ENCODE measurements at regions not wholly inside any gene's neighbourhood (a gene's known extent, or its start where the extent isn't known, plus 50 kb on each side); places are given as distances from the start of the nearest gene placed in this dataset.
"Not testable (repeated sequence)": the region's sequence is repeated elsewhere in the genome, so short reads cannot be mapped to it uniquely, and the experiment has no call there.

DNA sequence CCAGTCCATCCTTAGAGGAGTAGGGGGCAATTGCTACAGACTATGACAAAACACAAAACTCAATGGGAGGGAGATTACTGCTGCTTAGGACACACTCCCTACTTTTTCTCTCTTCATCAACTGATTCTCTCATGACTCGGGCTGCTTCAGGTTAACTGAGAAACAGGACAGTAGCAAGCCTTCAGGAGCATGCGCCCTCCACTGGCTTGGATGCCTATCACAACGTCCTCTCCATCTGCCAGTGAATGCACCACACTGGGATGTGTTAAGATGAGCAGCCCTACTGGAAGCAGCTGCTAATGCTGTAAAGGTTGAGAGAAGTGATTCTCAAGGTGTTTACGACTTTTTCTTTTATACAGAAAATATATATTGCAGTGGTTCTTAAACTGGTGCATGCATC, 542.3 kb downstream of the EDEM1 start:
- no peak for DNase-seq (ENCODE audit: low spot score)
- no peak for ATAC-seq

DNA sequence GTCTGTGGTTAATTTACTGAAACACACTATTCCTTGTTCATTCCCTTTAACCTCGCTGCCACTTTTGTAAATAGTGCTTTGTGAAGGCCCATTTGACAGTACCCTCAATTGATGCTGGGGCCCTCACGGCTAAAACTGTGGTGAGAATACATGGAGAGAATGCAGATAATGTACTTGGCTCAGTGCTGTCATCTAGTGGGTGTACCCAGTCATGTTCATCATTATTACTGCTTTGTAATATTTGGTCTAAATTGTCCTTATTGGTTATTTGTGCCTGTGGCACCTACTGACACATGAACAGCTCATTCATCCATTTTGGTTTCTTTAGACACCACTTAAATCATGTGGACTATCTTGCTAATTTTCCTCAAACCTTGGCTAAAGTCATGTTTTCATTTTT, 543.6 kb downstream of the EDEM1 start:
- ATAC-seq = peak; percentile 31
- DNase-seq (ENCODE audit: low spot score) = no peak

DNA sequence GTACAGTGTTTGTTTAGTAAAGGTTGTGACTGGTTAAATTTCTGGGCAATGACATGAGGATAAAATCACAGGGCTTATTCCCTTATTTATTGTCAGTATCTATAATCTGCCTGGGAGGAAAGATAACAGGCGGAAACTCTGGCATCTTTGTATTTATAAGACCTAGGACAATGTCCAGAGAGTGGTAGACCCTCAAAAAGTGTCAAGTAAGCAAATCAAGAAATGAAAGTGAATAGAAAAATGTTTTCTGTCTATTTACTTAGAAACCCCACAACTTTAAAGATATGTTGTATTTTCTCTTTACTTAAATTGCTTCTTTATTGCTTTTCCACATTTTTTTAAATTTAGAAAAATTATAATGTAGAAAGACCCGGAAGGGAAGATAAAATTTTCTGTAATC, 544.6 kb downstream of the EDEM1 start:
- ATAC-seq = no peak
- no peak for DNase-seq (ENCODE audit: low spot score)

DNA sequence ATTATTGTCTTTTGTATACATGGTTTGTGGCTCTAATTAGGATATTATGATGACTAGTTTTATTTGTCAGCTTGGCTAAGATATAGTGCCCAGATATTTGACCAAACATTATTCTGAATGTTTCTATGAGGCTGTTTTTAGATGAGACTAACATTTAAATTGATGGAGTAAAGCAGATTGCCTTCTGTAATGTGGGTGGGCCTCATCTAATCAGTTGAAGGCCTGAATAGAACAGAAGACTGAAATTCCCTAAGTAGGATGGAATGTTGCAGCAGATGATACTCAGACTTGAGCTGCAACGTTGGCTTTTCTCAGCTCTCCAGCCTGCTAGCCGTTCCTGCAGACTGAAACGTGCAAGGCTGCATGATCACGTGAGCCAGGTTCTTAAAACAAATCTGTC, 546.5 kb downstream of the EDEM1 start:
- no peak for DNase-seq (ENCODE audit: low spot score)
- no peak for ATAC-seq

DNA sequence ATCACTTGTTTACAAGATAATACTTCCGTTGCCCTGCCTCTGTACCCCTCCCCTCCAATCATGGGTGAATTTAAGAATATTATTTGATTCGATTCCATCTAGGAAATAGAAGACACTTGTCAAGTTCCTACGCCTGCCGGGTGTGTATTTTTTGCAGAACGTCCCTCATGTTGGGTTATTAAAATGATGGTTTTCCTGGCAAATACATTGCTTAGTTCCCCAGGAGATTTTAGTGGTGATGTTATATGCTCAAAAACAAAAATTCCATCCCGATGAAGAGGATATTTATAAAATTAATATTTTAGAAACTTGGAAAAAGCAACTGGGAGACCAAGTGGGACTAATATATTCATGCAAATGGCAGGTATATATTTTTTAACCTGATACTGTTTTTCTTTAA, 548.4 kb downstream of the EDEM1 start:
- ATAC-seq (no peak), DNase-seq (ENCODE audit: low spot score) (no peak)

DNA sequence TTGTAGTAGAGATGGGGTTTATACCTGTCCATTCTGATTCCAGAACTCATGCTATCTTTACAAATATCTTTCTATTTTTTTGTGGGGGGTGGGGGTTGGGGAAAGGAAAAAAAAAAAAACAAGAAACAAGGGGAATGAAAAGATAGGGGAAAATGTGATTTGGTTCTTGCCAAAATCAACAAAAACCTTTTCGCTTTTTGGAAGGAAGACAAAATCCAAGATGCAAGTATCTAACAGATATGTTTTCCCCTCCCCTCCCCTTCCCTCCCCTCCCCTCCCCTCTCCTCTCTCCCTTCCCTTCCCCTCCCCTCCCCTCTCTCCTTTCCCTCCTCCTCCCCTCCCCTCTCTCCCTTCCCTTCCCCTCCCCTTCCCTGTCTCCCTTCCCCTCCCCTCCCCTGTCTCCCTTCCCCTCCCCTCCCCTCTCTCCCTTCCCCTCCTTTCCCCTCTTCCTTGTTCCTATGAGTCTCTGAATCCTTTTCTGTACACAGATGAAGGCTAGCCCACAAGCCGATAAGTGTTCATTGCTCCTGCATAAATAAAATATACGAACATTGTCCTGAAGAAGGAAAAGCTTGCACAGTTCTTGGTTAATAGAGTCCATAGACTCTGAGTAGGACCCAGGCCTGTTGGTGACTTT, 551.9 kb downstream of the EDEM1 start:
- DNase-seq (ENCODE audit: low spot score) = no peak
- no peak for ATAC-seq

DNA sequence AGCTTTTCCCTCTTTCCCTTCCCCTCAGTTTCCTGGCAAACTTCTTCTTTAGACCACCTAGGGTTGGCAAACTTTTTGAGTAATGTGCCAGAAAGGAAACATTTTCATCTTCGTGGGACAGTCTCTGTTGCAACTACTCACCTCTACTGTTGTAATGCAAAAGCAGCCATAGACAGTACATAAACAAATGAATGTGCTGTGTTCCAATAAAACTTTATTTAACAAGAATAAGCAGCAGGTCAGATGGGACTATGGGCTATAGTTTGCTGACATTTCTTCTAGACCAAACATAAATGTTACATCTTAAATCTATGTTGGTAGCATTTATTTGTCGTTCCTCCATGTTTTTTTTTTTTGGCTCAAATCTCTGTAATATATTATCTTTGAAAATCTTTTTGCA, 552.4 kb downstream of the EDEM1 start:
- ATAC-seq (no peak), DNase-seq (ENCODE audit: low spot score) (no peak)

DNA sequence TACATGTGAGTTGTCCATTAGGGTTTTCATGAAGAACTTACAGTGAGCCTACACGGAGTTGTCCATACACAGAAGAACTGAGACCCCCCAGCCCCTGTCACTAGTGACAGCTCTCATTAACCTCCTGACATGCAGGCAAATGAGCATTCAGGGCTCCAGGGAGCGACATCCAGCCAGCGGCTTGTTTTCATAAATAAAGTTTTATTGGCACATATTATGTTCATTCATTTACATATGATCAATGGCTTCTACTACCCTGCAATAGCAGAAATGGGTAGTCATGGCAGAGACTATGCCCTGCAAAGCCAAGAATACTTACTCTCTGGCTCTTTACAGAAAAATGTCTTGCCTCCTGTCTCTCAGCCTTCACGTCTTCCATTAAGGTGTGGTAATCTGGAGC, 553.5 kb downstream of the EDEM1 start:
- no peak for DNase-seq (ENCODE audit: low spot score)
- no peak for ATAC-seq

DNA sequence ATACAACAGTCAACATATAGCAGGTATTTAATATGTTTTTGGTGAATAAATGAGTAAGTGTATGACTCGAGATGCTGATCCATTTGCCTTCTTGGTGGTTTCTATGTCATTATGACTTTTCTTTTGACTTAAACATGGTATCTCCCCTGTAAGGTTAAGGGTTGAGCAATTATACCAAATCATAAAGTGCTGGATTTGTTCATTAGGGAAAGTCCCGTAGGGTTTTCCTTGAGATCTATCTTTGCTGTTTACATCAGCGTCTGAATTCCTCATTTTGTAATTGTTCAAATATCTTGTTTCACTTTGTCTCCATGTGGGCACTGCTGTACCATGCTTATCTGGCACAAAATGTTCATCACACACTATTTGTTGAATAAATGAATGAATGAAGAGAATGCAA, 562.6 kb downstream of the EDEM1 start:
- DNase-seq (ENCODE audit: low spot score) = no peak
- no peak for ATAC-seq

DNA sequence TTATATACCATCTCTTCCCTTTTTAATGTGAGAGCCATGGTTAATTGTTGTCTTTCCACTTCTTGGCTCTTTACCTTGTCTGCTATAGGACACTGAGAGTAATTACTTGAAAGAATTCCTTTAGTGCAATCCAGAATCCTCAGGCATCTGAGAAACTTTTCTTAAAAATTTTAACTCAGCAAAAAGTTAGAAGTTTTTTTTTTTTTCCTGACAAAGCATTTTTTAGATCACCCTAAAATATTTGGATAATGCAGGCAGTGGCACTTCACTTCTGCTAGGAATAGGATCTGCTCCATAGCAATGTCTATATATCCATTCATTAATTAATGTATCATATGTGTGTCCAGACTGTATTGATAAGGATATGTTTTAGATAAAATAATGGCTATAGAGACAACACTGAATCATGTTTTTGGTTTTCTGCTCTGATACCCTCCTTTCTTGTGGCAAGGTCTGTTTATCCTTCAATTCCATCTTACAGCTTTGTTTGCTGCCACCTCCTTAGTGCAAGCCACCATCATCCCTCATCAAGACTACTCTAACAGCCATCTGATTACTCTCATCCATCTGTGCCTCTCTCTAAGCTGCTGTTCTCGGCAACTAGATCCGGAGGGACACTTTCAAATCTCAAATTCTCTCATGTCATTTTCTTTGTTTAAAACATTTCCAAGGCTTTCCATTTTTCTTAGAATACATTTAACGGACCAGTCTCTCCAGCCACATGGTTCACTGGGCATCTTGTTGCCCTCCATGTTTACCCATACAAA, 563.5 kb downstream of the EDEM1 start:
- DNase-seq (ENCODE audit: low spot score) (no peak), ATAC-seq (no peak)

DNA sequence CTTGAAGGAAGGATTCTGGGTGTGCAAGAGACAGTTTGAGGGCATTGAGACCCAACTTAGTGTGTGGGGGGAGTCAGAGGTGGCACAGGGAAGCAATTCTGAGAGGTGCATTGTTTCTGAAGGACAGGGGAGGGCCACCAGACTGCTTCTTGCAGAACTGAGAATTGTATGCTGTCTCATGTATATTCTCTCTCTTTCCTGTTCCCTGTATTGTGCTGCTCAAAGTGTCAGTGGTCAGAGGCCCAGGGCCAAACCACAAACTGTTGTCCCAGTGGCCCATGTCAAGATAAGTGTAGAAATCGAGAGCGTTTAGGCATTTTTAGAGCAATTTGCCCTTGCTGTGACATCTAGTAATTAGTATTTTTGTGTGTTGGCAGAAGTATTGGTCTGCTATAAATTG, 567.1 kb downstream of the EDEM1 start:
- DNase-seq (ENCODE audit: low spot score) (no peak), ATAC-seq (peak; percentile 30)

DNA sequence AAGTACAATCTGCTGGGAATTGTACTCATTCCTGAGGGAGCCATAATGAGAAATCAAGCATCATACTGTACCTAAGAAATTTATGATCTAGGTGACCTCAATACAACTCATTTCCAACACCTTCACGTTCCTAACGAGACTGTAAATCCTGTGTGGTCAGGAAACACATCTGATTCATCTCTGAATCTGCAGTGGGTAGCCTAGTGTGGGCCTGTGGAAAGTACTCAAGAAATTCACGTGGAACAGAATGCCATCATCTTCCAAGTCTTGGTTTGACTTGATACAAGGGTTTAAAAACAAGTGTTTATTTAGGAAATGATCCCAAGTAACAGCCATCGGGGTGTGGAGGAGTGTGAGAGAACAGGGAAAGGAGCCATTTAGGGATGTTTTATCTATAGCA, 568.9 kb downstream of the EDEM1 start:
- DNase-seq (ENCODE audit: low spot score) (no peak), ATAC-seq (no peak)

DNA sequence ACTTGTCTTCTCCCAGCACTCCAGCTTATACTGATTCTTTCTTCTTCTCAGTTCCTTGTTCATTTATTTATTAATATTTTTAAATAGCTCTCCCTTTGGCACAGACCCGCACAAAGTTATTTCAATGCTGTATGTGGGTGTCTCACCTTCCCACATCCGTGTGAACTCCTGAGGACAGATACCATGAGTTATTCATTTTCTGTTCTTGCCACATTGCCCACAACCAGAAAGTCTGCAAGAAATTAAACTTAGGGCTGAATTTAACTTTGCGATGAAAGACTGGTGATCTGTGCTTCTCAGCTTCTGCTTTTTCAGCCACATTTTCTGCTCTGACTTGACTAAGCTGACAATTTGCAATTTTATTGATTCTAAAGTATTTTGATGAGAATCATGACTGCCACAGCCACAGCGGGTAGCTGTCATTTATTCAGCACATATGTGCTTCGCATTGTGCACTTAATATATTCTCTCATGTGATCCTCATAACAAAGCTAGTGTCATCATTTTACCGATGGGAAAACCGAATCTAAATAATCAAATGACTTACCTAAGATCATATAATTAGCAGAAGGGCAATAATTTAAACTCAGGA, 569.8 kb downstream of the EDEM1 start:
- ATAC-seq = no peak
- no peak for DNase-seq (ENCODE audit: low spot score)

DNA sequence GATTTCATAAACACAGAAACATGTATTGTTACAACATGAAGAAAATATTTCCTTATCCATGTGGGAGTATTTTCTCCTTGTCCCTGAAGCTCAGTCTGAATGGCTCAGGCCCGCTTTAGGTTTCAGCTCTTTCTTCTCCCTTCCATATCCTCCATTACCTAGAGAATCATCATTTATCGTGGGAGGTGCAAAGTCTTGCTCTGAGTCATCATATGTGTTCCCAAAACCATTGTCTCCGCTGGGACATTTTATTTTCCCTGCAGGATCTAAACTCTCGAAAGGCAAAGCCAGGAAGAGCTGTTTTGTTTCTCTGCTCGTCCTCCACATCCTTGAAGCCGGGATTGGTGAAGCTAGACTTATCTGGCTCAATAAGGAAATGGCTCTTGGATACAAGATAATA, 571.2 kb downstream of the EDEM1 start:
- ATAC-seq = no peak
- no peak for DNase-seq (ENCODE audit: low spot score)

DNA sequence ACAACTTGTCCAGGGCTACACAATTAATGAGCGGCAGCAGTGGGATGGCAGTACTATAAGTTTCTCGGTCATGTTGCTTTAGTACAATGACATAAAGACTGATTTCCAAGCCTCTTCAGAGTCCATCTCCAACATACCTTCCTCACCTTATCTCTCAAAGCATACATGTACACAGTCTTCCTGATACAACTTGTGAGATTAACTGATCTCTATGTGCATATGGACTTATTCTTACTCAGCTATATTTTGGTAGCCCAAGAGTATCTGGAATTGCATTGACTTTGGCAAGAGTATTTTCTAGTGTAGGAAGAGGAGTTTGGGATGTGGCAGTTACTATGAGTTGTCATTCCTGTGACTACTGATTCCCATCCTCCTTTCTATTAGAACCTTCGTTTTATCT, 575.0 kb downstream of the EDEM1 start:
- DNase-seq (ENCODE audit: low spot score) (no peak), ATAC-seq (no peak)

DNA sequence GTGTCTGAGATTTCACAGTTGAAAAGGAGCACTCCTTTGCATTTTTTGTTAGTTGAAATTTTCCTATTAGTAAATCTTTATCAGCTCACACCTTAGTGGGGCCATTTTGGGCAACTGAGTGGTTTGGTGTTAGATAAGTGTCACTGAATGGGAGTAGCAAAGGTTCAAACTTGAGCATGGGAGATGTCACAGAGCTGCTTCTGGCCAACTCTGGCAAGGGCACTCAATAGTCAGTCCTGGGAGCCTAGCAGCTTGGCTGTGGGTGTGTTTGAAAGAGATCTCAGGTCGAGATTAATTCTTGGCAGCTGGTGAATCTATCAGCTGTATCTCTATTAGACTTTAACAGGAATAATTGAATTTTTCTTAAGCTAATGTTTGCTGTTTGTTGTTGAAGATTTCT, 579.3 kb downstream of the EDEM1 start:
- DNase-seq (ENCODE audit: low spot score) = no peak
- no peak for ATAC-seq

DNA sequence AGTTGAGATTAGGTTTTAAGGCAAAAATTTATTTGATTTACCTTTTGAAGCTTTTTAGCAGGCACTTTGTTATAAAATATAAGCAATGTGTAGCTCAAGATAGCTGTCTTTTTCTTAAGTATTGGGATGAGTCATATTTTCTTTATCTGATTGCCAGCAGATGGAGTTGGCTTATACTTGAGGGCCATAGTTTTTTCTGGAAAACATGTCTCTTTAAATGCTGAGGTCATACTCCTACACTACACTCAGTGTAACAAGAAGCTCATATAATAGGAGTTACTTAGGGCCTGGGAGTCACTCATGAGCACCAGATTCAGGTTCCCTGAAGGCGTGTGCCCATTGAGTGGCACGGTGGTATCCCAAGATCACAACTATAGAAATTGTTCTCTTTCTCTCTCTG, 579.8 kb downstream of the EDEM1 start:
- no peak for ATAC-seq
- no peak for DNase-seq (ENCODE audit: low spot score)

DNA sequence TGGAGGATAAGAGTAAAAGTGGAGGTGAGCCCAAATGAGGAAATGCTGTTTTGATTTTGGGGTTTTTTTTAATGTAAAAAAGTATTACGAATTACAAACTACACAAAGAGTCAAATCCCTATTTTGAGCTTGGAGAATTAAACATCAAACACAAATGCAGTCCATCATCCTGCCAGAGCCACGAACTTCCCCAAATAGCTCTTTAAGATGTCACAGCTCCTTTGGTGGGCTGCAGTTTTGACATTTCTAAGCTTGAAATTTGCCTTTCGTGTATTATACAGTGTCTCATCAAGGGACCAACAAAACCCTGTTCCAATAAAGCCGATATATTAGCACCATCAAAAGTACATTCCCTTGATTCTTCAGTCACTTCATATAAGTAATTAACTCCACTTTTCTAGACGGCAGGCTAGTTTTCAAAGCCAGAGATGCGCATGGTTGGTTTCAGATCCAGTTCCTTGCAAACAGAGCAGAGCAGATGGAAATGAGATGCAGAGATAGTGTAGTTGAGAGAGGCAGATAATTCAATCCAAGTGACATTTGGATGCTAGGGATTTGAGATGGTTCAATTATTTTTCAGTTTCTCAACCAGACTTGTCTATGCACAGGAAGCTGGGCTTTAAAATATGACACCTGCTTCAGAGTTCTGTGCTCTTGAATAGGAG, 580.9 kb downstream of the EDEM1 start:
- ATAC-seq = no peak
- no peak for DNase-seq (ENCODE audit: low spot score)

DNA sequence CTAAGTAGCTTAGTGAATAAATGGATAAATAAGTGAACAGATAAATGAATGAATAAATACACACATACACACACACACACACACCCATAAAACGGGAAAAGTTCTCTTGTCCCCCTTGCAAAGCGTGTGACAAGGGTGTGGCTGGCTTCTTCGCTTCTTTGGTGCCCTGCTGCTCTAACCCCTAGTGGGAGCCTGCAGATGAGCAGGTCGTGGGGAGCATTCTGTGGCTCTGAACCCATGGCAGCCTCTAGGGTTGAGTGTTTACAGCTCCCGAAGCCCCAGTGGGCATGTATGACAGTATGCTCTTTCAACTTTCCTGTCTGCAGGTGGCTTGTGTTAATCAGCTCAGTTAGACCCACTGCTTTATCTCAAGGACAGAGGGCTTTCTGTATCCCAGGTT, 582.3 kb downstream of the EDEM1 start:
- ATAC-seq = no peak
- no peak for DNase-seq (ENCODE audit: low spot score)

DNA sequence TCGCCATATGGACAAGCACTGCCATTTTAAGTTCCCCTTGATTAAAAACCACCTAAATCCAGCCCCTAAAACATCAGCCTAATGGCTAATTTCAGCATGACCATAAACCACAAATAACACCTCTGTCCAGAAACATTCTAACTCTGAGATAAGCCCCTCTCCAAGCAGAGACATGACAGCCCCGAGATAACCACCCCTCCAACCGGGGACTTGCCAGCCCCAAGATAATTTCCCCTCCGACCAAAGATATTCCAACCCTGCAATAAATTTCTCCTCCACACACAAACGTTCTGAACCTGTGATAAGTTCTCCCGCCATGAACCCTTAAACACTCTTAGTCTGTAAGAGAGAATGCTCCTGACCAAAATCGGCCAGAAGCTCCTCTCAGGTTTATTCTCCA, 586.8 kb downstream of the EDEM1 start:
- ATAC-seq (no peak), DNase-seq (ENCODE audit: low spot score) (no peak)

DNA sequence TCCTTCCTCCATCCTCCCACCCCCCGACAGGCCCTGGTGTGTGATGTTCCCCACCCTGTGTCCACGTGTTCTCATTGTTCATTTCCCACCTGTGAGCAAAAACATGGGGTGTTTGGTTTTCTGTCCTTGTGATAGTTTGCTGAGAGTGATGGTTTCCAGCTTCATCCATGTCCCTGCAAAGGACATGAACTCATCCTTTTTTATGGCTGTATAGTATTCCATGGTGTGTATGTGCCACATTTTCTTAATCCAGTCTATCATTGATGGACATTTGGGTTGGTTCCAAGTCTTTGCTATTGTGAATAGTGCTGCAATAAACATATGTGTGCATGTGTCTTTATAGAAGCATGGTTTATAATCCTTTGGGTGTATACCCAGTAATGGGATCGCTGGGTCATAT, 587.6 kb downstream of the EDEM1 start:
- ATAC-seq = not testable (repeated sequence)

DNA sequence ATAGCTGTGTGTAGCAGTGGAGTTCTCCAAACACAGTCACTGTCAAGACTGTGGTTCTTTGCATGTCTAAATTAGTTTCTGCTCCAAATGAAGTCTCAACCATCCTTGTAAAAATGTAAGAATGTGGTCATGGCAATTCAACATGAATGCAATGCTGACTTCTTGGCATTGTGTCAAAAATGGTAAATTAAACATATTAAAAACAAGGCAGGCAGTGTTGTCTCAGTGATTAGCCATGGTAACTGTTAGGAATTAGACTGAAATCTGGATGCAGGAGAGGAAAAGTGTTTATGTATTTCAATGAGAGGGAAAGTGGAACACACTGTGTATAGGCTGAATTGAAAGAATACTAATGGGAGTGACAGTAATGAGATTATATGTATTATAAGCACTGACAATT, 597.2 kb downstream of the EDEM1 start:
- no peak for ATAC-seq
- DNase-seq (ENCODE audit: low spot score) = no peak

More for the DNA sequence above, 587.6 kb downstream of the EDEM1 start:
- not testable (repeated sequence) for DNase-seq (ENCODE audit: low spot score)
